Thyroid gland (tissue), 4 donors: ENCODE measurements at regions not wholly inside any gene's neighbourhood (a gene's known extent, or its start where the extent isn't known, plus 50 kb on each side); places are given as distances from the start of the nearest gene placed in this dataset.

Source experiments
- CTCF ChIP-seq, 6 experiments: fragments of 200-600 bp in 3 of 6; fragments of 450-650 bp in 3 of 6; sonication (generic) in 3 of 6; IDR thresholded peaks; one replicate each; pipeline ENCODE4 v1.5.1; 2016 to 2019; ENCODE audit warnings: antibody characterized with exemption in 6 of 6, mild to moderate bottlenecking in 2 of 6, inconsistent platforms in 1 of 6, moderate library complexity in 1 of 6
- POLR2A ChIP-seq, 2 donors: fragments of 450-650 bp; IDR thresholded peaks; one replicate each; pipeline ENCODE4 v1.6.1; 2017; ENCODE audit warnings: antibody characterized with exemption in 2 of 2, mild to moderate bottlenecking in 2 of 2, moderate library complexity in 1 of 2

GRCh38 chr2:164146441-164146840 is 410.6 kb upstream of the FIGN start:
- no peak for TF ChIP-seq POLR2A (IDR thresholded peaks at IDR 0.05)
- no peak for TF ChIP-seq CTCF (IDR thresholded peaks at IDR 0.05)
